Fibroblast of peridontal ligament (primary cell): ENCODE measurements at regions not wholly inside any gene's neighbourhood (a gene's known extent, or its start where the extent isn't known, plus 50 kb on each side); places are given as distances from the start of the nearest gene placed in this dataset.
A peak's percentile ranks its signal among the peaks of the same experiment; 100 is the strongest.

Source experiments
- DNase-seq: peaks from one replicate; pipeline ENCODE4 v3.0.0-alpha.2; 2010; ENCODE audit errors: extremely low read depth

DNA sequence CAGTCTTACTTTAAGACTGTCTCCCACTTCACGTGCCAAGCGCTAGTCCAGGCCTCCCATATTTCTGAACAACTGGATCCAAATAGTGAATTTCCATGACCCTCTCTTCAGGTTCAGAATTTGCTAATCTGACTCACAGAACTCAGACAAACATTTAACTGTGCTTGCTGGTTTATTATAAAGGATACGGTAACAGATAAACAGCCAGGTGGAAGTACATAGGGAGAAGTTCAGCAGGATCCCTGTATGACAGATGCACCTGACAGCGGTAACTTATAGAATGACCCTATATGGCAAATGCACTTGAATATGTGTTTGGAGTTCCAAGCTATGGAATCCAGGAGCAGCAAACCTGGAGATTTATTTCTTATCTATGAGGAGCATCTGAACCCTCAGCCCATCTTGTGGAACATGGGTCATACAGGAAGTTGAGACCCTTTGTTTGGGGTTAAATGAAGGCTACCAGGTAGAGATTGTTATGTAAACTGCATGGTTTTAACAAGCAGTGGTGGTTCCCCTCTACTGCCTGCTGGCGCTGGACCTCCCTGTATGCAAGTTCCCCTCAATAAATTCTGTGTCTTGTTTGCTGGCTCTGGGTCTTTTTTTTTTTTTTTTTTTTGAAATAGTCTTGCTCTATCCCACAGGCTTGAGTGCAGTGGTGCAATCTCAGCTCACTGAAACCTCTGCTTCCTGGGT lies 622.6 kb downstream of the KCNJ2 start:
- DNase-seq: no peak

DNA sequence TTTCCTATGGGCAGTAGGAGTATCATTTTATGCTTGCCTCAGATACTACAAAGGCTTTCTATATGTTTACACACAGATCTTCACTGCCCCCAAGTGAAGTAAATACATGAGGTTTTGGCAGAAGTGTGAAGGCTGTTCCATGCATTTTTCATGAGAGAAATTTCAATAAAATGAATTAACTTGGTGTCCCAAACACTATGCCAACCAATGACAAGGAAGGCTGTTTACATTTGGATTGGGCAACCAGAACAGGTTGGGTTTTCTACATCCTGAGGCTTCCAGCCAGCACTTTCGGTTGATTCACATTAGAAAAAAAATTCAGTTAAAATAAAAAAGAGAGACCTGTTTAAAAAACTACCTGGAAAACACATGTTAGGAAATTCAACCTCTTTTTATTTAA lies 625.4 kb downstream of the KCNJ2 start:
- no peak for DNase-seq

GRCh38 chr17:70795620-70796019 lies 626.3 kb downstream of the KCNJ2 start:
- no peak for DNase-seq

- no peak for DNase-seq
These were observed 627.4 kb downstream of the KCNJ2 start for GRCh38 chr17:70796757-70797156.

DNA sequence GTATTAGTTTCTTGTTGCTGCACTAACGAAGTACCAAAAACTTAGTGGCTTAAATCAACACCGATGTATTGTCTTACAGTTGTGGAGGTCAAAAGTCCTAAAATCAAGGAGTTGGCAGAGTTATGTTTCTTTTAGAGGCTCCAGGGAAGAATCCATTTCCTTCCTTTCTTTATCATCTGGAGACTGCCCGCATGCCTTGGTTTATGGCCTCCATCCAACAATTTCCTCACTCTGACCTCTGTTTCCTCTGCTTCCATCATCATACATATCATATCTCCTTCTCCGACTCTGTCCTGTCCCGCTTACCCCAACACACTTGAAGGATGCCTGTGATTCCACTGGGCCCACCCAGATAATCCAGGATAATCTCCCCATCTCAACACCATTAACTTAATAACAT lies 627.8 kb downstream of the KCNJ2 start:
- peak; percentile 39 for DNase-seq

- DNase-seq: peak; percentile 64
These were observed 634.8 kb downstream of the KCNJ2 start for GRCh38 chr17:70804161-70804560.

DNA sequence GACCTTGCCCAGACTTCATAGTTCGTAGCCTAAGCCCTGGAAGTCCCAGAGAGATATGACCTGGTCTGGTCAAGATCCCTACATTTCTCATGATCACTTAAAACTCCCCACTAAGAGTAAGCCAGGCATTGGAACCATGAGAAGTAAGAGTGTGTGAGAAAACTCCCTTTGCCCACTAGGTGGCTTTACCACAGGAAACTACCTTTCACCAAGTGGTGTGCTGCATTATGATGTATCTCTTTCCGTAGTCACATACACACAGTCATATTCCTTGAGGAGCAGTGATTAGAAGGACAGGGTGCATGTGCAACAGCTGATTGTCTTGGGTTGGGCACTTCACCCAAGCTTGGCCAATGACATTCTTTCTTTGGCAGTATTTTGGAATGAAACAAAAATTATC lies 639.3 kb downstream of the KCNJ2 start:
- DNase-seq: no peak

- peak; percentile 50 for DNase-seq
These were observed 641.3 kb downstream of the KCNJ2 start for GRCh38 chr17:70810609-70811008.

DNA sequence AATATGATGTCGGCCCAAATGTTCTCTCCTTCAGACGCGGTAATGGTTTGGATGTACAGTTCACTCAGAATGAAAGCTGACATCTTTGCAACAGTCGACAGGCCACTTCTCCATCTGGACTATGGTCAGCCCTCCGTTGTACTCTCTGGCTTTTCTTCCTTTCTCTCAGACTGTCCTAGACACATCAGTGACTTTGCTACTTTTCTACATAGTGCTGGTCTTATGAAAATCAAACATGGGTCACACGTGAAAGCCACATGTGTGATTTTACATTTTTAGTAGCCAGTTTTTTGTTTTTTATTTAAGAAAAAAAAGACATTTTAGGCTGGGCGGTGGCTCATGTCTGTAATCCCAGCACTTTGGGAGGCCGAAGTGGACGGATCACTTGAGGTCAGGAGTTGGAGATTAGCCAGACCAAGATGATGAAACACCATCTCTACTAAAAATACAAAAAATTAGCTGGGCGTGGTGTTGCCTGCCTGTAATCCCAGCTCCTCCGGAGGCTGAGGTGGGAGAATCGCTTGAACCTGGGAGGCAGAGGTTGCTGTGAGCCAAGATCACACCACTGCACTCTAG lies 644.1 kb downstream of the KCNJ2 start:
- peak; percentile 29 for DNase-seq

DNA sequence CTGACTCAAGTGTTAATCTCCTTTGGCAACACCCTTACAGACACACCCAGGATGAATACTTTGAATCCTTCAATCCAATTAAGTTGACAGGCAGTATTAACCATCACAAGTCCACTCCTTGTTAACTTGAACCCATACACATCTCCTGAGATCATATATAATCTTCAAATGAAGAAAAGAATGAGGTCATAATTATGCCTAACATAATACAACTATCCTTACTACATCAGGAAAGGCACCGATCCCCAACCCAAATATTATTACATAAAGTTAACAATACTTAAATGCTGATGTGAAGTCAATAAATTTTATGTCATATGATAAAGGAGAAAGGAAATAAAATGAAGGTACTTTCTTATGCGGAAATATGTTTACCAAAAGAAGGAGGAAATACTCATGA lies 649.9 kb downstream of the KCNJ2 start:
- DNase-seq: no peak

GRCh38 chr17:70820276-70820675 lies 650.9 kb downstream of the KCNJ2 start:
- DNase-seq: peak; percentile 16

DNA sequence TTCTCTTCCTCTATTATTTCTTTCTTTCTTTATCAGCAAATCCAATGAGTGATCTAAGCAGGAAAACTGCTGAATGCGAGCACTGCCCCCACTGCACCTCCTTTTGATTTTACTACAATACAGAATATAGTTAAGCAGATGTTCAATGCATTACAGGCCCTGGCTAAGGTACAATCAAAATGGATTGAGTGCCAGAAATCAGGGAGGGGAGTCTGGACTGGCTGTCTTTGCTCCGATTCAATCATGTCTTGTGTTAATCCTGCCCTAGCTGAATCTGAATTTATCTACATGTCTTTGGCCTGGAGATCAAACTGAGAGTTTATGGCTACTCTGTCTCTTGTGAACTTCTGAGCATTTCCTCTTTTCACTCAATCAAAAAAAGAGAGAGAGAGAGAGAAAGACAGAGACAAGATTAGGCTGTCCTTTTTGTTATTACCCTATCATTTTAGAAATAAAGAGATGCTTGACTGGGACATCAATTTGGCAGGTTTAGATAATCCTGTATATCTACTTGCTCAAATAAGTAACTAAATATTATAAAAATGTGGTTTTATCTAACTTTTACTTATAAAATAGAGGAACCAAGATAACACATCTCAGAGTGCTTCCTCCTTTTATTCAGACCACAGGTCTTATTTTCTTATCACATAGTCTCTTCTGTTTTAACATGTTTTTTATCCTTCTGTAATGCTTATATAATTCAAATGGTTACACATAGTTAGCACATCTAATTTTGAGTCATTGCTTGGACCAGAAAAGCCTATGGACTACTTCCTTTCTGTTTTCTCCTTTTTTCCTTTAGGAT lies 656.2 kb downstream of the KCNJ2 start:
- DNase-seq: no peak

DNA sequence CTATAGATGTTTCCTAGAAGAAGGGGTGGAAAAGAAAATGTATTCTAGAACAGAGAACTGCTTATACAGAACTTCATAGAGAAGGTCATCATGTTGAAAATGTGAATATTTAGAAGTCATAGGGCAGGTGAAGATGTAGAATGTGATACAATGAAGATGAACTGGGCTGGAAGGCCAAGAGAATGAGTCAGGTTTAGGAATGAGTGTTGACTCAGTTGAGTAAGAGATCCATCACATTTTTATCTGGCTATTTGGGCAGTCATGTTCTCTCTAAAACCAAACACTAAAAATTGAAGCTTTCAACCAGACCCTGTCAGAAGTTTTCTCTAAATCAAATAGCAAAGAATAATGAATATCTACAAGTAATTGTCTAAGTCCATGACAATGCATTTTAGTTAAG lies 660.5 kb downstream of the KCNJ2 start:
- no peak for DNase-seq

DNA sequence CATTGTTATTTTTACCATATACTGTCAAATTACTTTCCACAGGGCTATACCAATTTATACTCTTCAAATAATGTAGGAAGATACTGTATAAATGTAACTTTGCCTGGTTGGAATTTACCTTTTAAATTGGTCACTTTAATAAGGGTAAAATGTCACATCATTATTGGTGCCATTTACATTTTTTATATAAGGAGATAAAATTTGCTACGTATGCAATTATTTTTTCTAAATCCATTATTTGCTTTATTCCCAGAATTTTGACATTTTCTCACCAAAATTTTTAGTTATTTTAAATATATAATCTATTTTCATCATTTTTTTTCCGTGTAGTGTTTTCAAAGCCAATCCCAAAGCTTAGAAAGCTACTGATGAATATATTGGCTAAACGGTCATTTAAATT lies 664.7 kb downstream of the KCNJ2 start:
- no peak for DNase-seq

DNA sequence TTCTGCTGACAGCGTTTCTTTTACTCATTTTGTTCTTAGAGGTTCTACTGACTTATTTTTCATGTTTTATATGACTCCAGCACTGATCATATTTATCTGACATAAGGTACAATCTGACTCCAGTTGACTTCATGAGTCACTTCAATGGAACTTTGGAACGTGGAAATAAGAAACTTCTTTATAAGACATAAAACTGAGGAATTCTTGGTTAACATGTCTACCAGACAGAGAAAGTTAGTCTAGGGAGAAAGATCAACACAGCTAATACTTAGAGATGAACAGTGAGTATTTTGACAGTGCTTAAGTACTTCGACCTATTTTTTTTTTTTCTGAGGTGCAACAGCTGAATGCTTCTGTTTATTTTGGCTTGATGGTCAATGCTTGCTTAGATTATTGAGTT lies 679.5 kb downstream of the KCNJ2 start:
- DNase-seq: peak; percentile 33

GRCh38 chr17:70855401-70856054 lies 686.2 kb downstream of the KCNJ2 start:
- DNase-seq: peak; percentile 73

GRCh38 chr17:70857351-70857750 lies 688.0 kb downstream of the KCNJ2 start:
- no peak for DNase-seq

GRCh38 chr17:70859829-70860228 lies 690.5 kb downstream of the KCNJ2 start:
- DNase-seq: no peak

DNA sequence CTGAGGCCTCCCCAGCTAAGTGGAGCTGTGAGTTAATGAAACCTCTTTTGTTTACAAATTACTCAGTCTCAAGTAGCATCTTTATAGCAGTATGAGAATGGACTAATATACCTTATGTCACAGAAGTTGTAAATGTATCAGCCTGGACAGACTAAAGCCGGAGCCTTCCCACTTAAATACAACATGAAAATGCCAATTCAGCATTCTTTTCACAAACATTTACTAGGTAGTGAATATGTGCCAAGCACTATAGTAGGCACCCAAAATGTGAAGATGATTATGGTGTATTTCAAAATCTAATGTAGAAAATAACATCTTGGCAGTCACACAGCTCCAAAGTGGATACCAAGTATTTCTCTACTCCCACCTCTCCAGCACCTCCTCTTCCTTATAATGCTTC lies 693.0 kb downstream of the KCNJ2 start:
- no peak for DNase-seq

DNA sequence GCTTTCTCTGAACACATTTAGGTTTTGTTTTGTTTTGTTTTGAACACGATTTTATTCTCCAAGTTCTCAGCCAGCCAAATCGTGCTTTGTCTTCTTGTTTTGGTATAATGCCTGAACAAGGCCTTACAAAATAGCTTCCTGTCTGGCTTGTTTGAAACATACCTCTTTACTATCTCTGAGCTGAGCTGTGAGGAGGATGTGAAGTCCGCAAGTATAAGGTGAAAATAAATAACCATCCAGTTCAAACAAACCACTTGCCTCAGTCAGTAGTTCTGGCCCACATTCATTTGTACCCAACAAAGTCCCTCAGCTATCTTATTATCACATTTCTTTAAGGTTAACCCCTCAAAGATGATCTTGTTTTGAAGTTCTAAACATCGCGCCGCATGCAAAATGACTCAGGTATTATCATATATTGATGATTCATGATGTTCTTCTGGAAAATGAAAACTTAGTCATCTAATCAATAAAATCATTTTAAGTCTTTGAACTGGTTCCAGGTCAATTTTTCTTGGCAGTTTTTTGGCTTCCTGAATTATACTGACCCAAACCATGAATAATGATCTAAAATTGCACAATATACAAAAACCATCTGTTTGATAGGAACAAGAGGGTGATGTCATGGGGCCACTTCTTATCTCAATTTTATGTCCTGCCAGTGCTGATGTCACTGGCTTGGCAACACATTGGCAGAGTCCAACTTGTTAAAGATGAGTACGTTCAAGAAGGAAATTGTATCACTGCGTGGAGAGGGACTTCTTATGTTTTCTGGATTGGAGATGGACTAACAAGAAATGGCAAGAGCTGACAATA lies 694.3 kb downstream of the KCNJ2 start:
- no peak for DNase-seq

DNA sequence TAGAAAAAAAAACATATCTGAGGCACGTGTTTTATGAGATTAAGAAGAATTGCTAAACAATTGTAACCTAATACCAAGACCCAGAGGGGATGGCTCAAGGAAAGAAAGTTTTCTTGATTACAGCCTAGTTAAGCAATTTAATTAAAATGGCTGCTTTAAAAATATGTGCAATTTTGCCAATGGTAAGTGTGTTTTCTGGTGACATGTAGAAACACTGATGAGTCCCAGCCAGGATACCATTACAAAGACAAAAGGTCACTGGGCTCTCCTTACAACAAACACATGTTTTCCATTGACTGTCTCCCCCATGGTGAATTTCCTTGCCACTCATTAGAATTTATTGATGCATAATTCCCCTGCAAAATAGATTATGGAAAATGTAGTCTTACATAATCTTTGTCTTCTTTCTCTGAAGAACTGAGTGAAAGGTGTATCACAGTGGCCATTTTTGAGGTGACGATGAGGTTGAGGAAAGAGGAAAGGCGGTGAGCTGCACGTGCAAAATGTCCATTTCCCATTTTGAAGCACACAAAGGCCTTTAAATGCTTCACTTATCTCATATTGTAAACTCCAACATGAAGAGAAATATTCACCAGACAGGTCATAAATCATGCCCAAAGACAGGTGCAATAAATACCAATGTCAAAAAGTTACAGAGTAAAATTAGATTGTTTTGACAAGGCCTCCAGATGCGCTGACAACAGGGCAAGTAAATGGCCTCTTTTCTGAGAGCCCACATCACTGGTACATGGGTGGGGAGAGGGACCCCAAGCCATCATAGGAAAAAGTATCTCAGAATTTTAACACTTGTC lies 696.9 kb downstream of the KCNJ2 start:
- DNase-seq: peak; percentile 46
